CD4-positive, alpha-beta T cell (primary cell): ENCODE measurements at regions not wholly inside any gene's neighbourhood (a gene's known extent, or its start where the extent isn't known, plus 50 kb on each side); places are given as distances from the start of the nearest gene placed in this dataset.

ENCODE experiments used
- ATAC-seq: fragments of 200-7000 bp; cut with Tn5 transposase; one replicate; pipeline ENCODE4 v1.10.0; 2022; ENCODE audit warnings: mild to moderate bottlenecking; ENCODE audit not compliant: poor library complexity
- CTCF ChIA-PET: fragments of 350-600 bp; sonication (Branson Sonifier 250); formaldehyde crosslinking; loops from one replicate; lab custom pipeline; 2021; ENCODE audit warnings: antibody characterized with exemption, inconsistent platforms; lab: Charles Lee
- POLR2A ChIA-PET: fragments of 350-600 bp; sonication (Branson Sonifier 250); formaldehyde crosslinking; loops from one replicate; lab custom pipeline; 2021; ENCODE audit warnings: antibody characterized with exemption, inconsistent platforms; lab: Charles Lee
- DNase-seq, 14 experiments: peaks; one replicate each; pipeline ENCODE4 v3.0.0-alpha.2; 2013 to 2020; ENCODE audit warnings: mixed read lengths in 2 of 14
- H3K27ac ChIP-seq, 2 donors: one replicate each; pipeline versions ENCODE4 v1.5.1 to v1.7.0; 2013; ENCODE audit warnings: low read length in 2 of 2, low read depth in 1 of 2, mild to moderate bottlenecking in 1 of 2
- H3K27me3 ChIP-seq, 2 experiments: 1 replicate in 1 of 2; 2 replicates in 1 of 2; pipeline versions ENCODE4 v1.6.1 to v1.7.0; 2013; ENCODE audit warnings: low read length in 2 of 2, control low read depth in 1 of 2, mild to moderate bottlenecking in 1 of 2, moderate library complexity in 1 of 2; ENCODE audit not compliant: insufficient read depth in 2 of 2, control insufficient read depth in 1 of 2
- H3K36me3 ChIP-seq: one replicate; pipeline ENCODE4 v1.6.1; 2013; ENCODE audit warnings: low read length, control low read depth; ENCODE audit not compliant: insufficient read depth
- H3K4me1 ChIP-seq: one replicate; pipeline ENCODE4 v1.6.1; 2013; ENCODE audit warnings: low read length, control low read depth; ENCODE audit not compliant: insufficient read depth
- H3K4me3 ChIP-seq: one replicate; pipeline ENCODE4 v1.5.1; 2013; ENCODE audit warnings: mild to moderate bottlenecking, low read length, moderate library complexity
- H3K9me3 ChIP-seq, 2 experiments: 1 replicate in 1 of 2; 2 replicates in 1 of 2; pipeline versions ENCODE4 v1.6.1 to v1.7.0; 2013; ENCODE audit warnings: low read length in 2 of 2, mild to moderate bottlenecking in 2 of 2, control low read depth in 1 of 2, moderate library complexity in 1 of 2; ENCODE audit not compliant: control insufficient read depth in 1 of 2, insufficient read depth in 1 of 2
- H3K27ac Mint-ChIP-seq: one replicate; pipeline ENCODE4 v1.8.0; 2020; ENCODE audit warnings: mixed read lengths
- H3K27me3 Mint-ChIP-seq: one replicate; pipeline ENCODE4 v1.8.0; 2021; ENCODE audit warnings: mixed read lengths
- H3K36me3 Mint-ChIP-seq: one replicate; pipeline ENCODE4 v1.8.0; 2021; ENCODE audit warnings: low read depth, mixed read lengths
- H3K4me1 Mint-ChIP-seq: one replicate; pipeline ENCODE4 v1.8.0; 2021; ENCODE audit warnings: low read depth, mixed read lengths
- H3K4me3 Mint-ChIP-seq: one replicate; pipeline ENCODE4 v1.8.0; 2020; ENCODE audit warnings: mild to moderate bottlenecking, mixed read lengths
- H3K9me3 Mint-ChIP-seq: one replicate; pipeline ENCODE4 v1.8.0; 2020; ENCODE audit warnings: mixed read lengths
- CTCF ChIP-seq: fragments of 200-600 bp; IDR thresholded peaks from one replicate; pipeline ENCODE4 v1.8.0; 2022; ENCODE audit warnings: antibody characterized with exemption, mild to moderate bottlenecking
- intact Hi-C, 2 experiments: fragments of 100-400 bp; cut with DNase I in 1 of 2; cut with micrococcal nuclease in 1 of 2; formaldehyde crosslinking; loops; one replicate each; pipeline versions ENCODE4 v1.15.1 to v1.9.0; 2023 to 2025; cut with DNase I, micrococcal nuclease

- Histone ChIP-seq H3K27me3 (no peaks in the 10 kb centered on the region), H3K4me3 (no peak overlapping the region), H3K9me3 (peaks cover 0 to 15% of the 10 kb centered on the region in 2 experiments), H3K36me3 (no peaks in the 10 kb centered on the region), H3K27ac (no peak overlapping the region), H3K4me1 (no peaks in the 10 kb centered on the region)
- Mint-ChIP-seq H3K4me3 (no peak overlapping the region), H3K9me3 (no peaks in the 10 kb centered on the region), H3K36me3 (no peaks in the 10 kb centered on the region), H3K27ac (no peak overlapping the region), H3K27me3 (peaks cover 27% of the 10 kb centered on the region), H3K4me1 (no peaks in the 10 kb centered on the region)
- intact Hi-C loops, result no loop called here
- ATAC-seq, result no peak
- ChIA-PET POLR2A (no interaction called here), CTCF (no interaction called here)
- DNase-seq, result no peak
- no peak for TF ChIP-seq CTCF
Measured at GRCh38 chr10:28815681-28816080, 138.4 kb downstream of the BAMBI start.

- POLR2A ChIA-PET, result no interaction called here
- H3K27me3 Mint-ChIP-seq, result peaks cover 24% of the 10 kb centered on the region
- no peaks in the 10 kb centered on the region for H3K9me3 ChIP-seq
- no peaks in the 10 kb centered on the region for H3K36me3 ChIP-seq
- intact Hi-C loops, result no loop called here
- TF ChIP-seq CTCF, result no peak
- no peaks in the 10 kb centered on the region for H3K9me3 Mint-ChIP-seq
- no peak for DNase-seq
- no peak for ATAC-seq
- no peak overlapping the region for H3K27ac Mint-ChIP-seq
- no peak overlapping the region for H3K4me3 Mint-ChIP-seq
- H3K27ac ChIP-seq, result no peak overlapping the region
- no peaks in the 10 kb centered on the region for H3K4me1 ChIP-seq
- no peak overlapping the region for H3K4me3 ChIP-seq
- no peaks in the 10 kb centered on the region for H3K27me3 ChIP-seq
- CTCF ChIA-PET, result no interaction called here
- no peaks in the 10 kb centered on the region for H3K36me3 Mint-ChIP-seq
- H3K4me1 Mint-ChIP-seq, result no peaks in the 10 kb centered on the region
Measured at GRCh38 chr10:28822719-28823464, 145.6 kb downstream of the BAMBI start.

- Histone ChIP-seq H3K27ac (no peak overlapping the region), H3K27me3 (no peaks in the 10 kb centered on the region), H3K4me3 (no peak overlapping the region), H3K4me1 (no peaks in the 10 kb centered on the region), H3K9me3 (no peaks in the 10 kb centered on the region), H3K36me3 (no peaks in the 10 kb centered on the region)
- ATAC-seq (no peak), DNase-seq (no peak)
- peaks cover 24% of the 10 kb centered on the region for H3K27me3 Mint-ChIP-seq
- CTCF ChIA-PET, result no interaction called here
- no peaks in the 10 kb centered on the region for H3K9me3 Mint-ChIP-seq
- H3K36me3 Mint-ChIP-seq, result no peaks in the 10 kb centered on the region
- H3K27ac Mint-ChIP-seq, result no peak overlapping the region
- no peak overlapping the region for H3K4me3 Mint-ChIP-seq
- H3K4me1 Mint-ChIP-seq, result no peaks in the 10 kb centered on the region
- TF ChIP-seq CTCF, result no peak
- intact Hi-C loops, result no loop called here
- POLR2A ChIA-PET, result no interaction called here
Measured at GRCh38 chr10:28823501-28824075, 146.3 kb downstream of the BAMBI start.
